Stomach (tissue), 8 donors: ENCODE measurements at regions not wholly inside any gene's neighbourhood (a gene's known extent, or its start where the extent isn't known, plus 50 kb on each side); places are given as distances from the start of the nearest gene placed in this dataset.

Experiments
- DNase-seq, 2 donors: peaks; one replicate each; pipeline versions ENCODE4 v3.0.0 to v3.0.0-alpha.2; 2013 to 2019
- H3K27ac ChIP-seq, 5 donors: fragments of 200-600 bp in 4 of 5; sonication (generic) in 4 of 5; one replicate each; pipeline ENCODE4 v1.5.1; 2013 to 2019; ENCODE audit warnings: mild to moderate bottlenecking in 1 of 5, moderate library complexity in 1 of 5
- H3K27me3 ChIP-seq, 3 donors: fragments of 200-600 bp; sonication (generic); one replicate each; pipeline ENCODE4 v1.5.1; 2017 to 2019; ENCODE audit warnings: mixed run types in 1 of 3
- H3K36me3 ChIP-seq, 4 donors: fragments of 200-600 bp; sonication (generic); 1 replicate in 3 of 4; 2 replicates in 1 of 4; pipeline ENCODE4 v1.5.1; 2016 to 2019
- H3K4me1 ChIP-seq, 4 donors: fragments of 200-600 bp; sonication (generic); one replicate each; pipeline ENCODE4 v1.5.1; 2016 to 2019
- H3K4me3 ChIP-seq, 4 donors: fragments of 200-600 bp; sonication (generic) in 3 of 4; one replicate each; pipeline ENCODE4 v1.5.1; 2016 to 2019; ENCODE audit warnings: mild to moderate bottlenecking in 1 of 4
- H3K9me3 ChIP-seq, 4 donors: fragments of 200-600 bp; sonication (generic); one replicate each; pipeline ENCODE4 v1.5.1; 2016 to 2019
- EP300 ChIP-seq: sonication (generic); formaldehyde crosslinking; IDR thresholded peaks from one replicate; pipeline ENCODE4 v1.6.1; 2017; ENCODE audit warnings: antibody characterized with exemption
- POLR2A ChIP-seq, 4 donors: fragments of 450-650 bp; IDR thresholded peaks; one replicate each; pipeline ENCODE4 v1.6.1; 2016; ENCODE audit warnings: antibody characterized with exemption in 4 of 4, control low read depth in 2 of 4, mild to moderate bottlenecking in 1 of 4, moderate library complexity in 1 of 4
- POLR2AphosphoS5 ChIP-seq, 3 donors: sonication (generic); formaldehyde crosslinking; IDR thresholded peaks; one replicate each; pipeline ENCODE4 v1.6.1; 2016; ENCODE audit warnings: antibody characterized with exemption in 3 of 3
- WGBS, 5 donors: extraction: QIAGEN DNeasy Blood & Tissue Kit in 3 of 5; methylation state at CpG; one replicate each; pipeline versions ENCODE4 v1.1.5 to v1.1.7; 2013 to 2018; 5-methylcytosine and 5-hydroxymethylcytosine counted together
- intact Hi-C: fragments of 100-400 bp; cut with DNase I; formaldehyde crosslinking; loops from one replicate; pipeline ENCODE4 v1.15.1; 2023; ENCODE audit warnings: low total_unique reads
- TF ChIP-seq, protein P1 (sequence below), 7 experiments: fragments of 450-650 bp in 4 of 7; fragments of 200-600 bp in 3 of 7; sonication (generic) in 3 of 7; IDR thresholded peaks; one replicate each; pipeline ENCODE4 v1.5.1; 2016 to 2019; ENCODE audit warnings: antibody characterized with exemption in 7 of 7, control low read depth in 2 of 7, mild to moderate bottlenecking in 1 of 7
- donor health status: healthy with polysubstance abuse.
- donor health status: Bipolar disorder and iron deficiency.
- donor health status: healthy.

DNA sequence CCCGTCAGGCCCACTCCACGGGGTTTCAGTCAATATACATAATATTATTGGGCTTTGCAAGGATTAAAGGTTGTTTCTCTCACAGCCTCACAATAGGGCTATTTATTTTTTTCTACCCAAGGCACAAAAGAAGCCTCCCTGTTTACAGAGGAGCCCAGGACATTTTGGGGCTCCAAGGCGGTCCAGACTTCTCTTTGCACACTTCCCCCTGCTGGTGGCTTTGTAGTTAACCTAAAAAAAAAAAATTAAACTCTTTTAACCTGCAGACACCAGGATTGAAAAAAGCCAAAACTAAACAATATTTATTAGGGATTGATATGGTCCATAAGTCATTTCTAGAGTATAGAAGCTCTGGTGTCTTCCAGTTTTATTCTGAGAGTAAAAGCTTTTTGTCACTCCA is 169.7 kb upstream of the ZFHX3 start:
- no peak for TF ChIP-seq POLR2AphosphoS5 (IDR thresholded peaks at IDR 0.05)
- TF ChIP-seq EP300, result no peak
- TF ChIP-seq, protein P1, sequence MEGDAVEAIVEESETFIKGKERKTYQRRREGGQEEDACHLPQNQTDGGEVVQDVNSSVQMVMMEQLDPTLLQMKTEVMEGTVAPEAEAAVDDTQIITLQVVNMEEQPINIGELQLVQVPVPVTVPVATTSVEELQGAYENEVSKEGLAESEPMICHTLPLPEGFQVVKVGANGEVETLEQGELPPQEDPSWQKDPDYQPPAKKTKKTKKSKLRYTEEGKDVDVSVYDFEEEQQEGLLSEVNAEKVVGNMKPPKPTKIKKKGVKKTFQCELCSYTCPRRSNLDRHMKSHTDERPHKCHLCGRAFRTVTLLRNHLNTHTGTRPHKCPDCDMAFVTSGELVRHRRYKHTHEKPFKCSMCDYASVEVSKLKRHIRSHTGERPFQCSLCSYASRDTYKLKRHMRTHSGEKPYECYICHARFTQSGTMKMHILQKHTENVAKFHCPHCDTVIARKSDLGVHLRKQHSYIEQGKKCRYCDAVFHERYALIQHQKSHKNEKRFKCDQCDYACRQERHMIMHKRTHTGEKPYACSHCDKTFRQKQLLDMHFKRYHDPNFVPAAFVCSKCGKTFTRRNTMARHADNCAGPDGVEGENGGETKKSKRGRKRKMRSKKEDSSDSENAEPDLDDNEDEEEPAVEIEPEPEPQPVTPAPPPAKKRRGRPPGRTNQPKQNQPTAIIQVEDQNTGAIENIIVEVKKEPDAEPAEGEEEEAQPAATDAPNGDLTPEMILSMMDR (IDR thresholded peaks at IDR 0.05), result no peak
- TF ChIP-seq POLR2A (IDR thresholded peaks at IDR 0.05), result no peak
- peaks cover 0 to 8% (median 0%) of the 10 kb centered on the region in 4 donors for H3K9me3 ChIP-seq
- no peak overlapping the region for H3K27ac ChIP-seq
- no peak for DNase-seq
- intact Hi-C loops, result no loop called here
- no peaks in the 10 kb centered on the region for H3K4me1 ChIP-seq
- WGBS, 5 donors, result 64 to 77% (median 75%) methylated on average over 3 of the region's 3 CpGs
- no peaks in the 10 kb centered on the region for H3K27me3 ChIP-seq
- no peak overlapping the region for H3K4me3 ChIP-seq
- no peaks in the 10 kb centered on the region for H3K36me3 ChIP-seq

DNA sequence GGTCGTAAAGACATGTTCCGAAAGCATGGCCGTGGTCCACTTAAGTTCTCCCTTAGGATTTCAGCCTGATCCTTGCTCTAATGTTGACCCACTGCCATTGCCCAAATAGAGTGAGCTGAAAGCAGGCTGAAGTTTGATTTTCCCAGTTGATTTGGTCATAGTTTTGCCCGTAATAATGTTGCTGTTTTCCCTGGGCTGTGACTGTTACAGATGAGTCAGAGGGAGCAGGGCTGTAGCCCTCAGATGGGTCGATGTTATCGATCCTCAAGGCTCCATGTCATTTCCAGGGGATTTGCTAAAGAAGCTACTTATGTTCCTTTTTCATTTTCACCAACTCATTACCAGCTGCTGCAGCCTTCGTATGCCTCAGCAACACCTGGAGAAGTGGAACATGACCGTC is 169.0 kb upstream of the ZFHX3 start:
- no peak overlapping the region for H3K4me3 ChIP-seq
- intact Hi-C loops, result no loop called here
- WGBS, 5 donors, result 84 to 92% (median 90%) methylated on average over 8 of the region's 8 CpGs
- no peaks in the 10 kb centered on the region for H3K36me3 ChIP-seq
- DNase-seq, result no peak
- H3K27me3 ChIP-seq, result no peaks in the 10 kb centered on the region
- no peak overlapping the region for H3K27ac ChIP-seq
- H3K9me3 ChIP-seq, result peaks cover 0 to 8% (median 0%) of the 10 kb centered on the region in 4 donors
- no peaks in the 10 kb centered on the region for H3K4me1 ChIP-seq
- TF ChIP-seq EP300 (no peak), POLR2A (IDR thresholded peaks at IDR 0.05) (no peak), POLR2AphosphoS5 (IDR thresholded peaks at IDR 0.05) (no peak)
- TF ChIP-seq, protein P1 (IDR thresholded peaks at IDR 0.05), result no peak

DNA sequence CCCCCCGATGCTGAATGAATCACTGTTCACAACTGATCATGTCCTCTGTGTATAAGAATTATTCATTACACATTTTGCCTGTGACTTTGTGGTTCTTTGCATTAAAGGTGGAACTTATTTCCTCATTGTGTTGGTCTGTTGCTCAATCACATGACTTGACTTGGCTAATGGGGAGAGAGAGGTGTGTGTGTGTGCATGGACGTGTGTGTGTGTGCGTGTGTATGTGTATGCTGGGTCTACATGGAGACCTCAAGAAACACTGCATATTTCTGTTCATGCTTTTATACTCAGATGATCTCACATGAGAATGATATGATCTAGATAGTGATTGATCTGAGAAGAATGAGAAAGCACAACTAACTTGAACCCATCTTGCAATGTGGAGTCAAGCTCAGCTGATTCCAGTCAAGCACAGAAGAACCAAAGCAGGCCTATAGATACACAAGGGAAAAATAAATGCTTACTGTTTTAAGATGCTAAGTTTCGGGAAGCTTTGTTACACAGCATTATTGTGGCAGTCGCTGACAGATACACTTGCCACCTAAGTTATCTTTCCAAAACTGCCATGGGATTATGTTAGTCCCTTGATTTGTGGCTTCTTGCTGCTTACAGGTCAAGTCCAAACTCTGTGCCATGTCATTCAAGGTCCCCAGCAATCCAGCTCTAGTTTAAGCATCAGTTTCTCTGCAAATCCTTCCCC is 167.9 kb upstream of the ZFHX3 start:
- TF ChIP-seq POLR2A (IDR thresholded peaks at IDR 0.05) (no peak), EP300 (no peak), POLR2AphosphoS5 (IDR thresholded peaks at IDR 0.05) (no peak)
- TF ChIP-seq, protein P1 (IDR thresholded peaks at IDR 0.05), result no peak
- Histone ChIP-seq H3K27ac (peak overlapping the region in 1 of 5 donors; percentile 15), H3K4me1 (no peaks in the 10 kb centered on the region), H3K4me3 (no peak overlapping the region), H3K36me3 (no peaks in the 10 kb centered on the region), H3K27me3 (no peaks in the 10 kb centered on the region), H3K9me3 (peaks cover 0 to 8% (median 0%) of the 10 kb centered on the region in 4 donors)
- DNase-seq, result no peak
- WGBS, 5 donors, result 86 to 95% (median 90%) methylated on average over 5 of the region's 5 CpGs
- intact Hi-C loops, result no loop called here

DNA sequence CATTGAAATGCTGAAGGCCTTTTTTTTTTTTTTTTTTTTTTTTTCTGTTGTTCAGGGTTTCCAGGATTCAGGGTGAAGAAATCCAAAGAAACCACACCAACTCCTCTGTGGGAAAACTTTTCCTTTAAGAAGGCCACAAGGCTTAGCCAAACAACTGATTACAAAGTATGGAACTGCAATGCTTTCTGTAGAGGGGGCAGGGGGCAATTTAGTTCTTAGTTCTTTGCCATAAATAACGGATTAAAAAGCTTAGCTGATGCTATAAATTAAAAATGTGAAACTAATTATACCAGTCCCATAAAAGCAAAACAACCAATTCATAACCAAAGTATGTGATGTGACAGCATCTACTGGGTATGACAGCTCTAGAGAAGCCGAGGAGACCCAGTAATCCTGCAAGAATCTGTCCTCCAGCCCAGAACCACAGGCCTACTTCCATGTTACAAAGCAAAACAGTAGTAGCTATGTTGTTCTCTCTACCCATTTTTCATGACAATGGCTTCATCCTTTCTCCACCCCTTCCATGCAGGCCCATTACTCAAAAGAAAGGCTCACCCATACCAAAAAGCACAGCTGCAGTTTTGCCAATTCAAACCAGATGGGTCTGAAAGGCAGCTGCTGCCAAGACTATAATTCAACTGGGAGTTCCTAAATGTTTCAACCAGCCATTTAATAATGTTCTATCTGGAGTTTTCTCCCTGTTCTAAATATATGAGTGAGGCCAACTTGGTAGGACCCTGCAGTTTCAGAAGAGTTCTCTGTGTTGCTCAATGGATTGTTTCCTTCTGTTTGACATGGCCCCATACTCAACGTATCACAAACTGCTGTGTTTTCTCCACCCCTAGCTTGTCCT is 167.1 kb upstream of the ZFHX3 start:
- Histone ChIP-seq H3K27me3 (no peaks in the 10 kb centered on the region), H3K4me1 (no peaks in the 10 kb centered on the region), H3K36me3 (no peaks in the 10 kb centered on the region), H3K4me3 (no peak overlapping the region), H3K27ac (peak overlapping the region in 1 of 5 donors; percentile 4), H3K9me3 (peaks cover 0 to 8% (median 0%) of the 10 kb centered on the region in 4 donors)
- WGBS, 5 donors, result 55 to 75% (median 71%) methylated on average over 3 of the region's 3 CpGs
- TF ChIP-seq POLR2AphosphoS5 (IDR thresholded peaks at IDR 0.05) (no peak), EP300 (no peak), POLR2A (IDR thresholded peaks at IDR 0.05) (no peak)
- TF ChIP-seq, protein P1 (IDR thresholded peaks at IDR 0.05), result no peak
- peak in 1 of 2 donors; percentile 57 for DNase-seq
- intact Hi-C loops, result no loop called here
